Breast epithelium (tissue), 3 donors: ENCODE measurements at regions not wholly inside any gene's neighbourhood (a gene's known extent, or its start where the extent isn't known, plus 50 kb on each side); places are given as distances from the start of the nearest gene placed in this dataset.

Source experiments
- POLR2AphosphoS5 ChIP-seq, 3 donors: sonication (generic); formaldehyde crosslinking; IDR thresholded peaks; one replicate each; pipeline ENCODE4 v1.6.1; 2017; ENCODE audit warnings: antibody characterized with exemption in 3 of 3
- TF ChIP-seq, protein P1 (sequence below), 3 donors: fragments of 450-650 bp; IDR thresholded peaks; one replicate each; pipeline ENCODE4 v1.5.1; 2016 to 2017; ENCODE audit warnings: antibody characterized with exemption in 3 of 3, mild to moderate bottlenecking in 3 of 3, moderate library complexity in 3 of 3

- TF ChIP-seq, protein P1, sequence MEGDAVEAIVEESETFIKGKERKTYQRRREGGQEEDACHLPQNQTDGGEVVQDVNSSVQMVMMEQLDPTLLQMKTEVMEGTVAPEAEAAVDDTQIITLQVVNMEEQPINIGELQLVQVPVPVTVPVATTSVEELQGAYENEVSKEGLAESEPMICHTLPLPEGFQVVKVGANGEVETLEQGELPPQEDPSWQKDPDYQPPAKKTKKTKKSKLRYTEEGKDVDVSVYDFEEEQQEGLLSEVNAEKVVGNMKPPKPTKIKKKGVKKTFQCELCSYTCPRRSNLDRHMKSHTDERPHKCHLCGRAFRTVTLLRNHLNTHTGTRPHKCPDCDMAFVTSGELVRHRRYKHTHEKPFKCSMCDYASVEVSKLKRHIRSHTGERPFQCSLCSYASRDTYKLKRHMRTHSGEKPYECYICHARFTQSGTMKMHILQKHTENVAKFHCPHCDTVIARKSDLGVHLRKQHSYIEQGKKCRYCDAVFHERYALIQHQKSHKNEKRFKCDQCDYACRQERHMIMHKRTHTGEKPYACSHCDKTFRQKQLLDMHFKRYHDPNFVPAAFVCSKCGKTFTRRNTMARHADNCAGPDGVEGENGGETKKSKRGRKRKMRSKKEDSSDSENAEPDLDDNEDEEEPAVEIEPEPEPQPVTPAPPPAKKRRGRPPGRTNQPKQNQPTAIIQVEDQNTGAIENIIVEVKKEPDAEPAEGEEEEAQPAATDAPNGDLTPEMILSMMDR (IDR thresholded peaks at IDR 0.05) = no peak
- TF ChIP-seq POLR2AphosphoS5 (IDR thresholded peaks at IDR 0.05) = no peak
Observed at GRCh38 chr6:86407128-86407527, 530.2 kb upstream of the HTR1E start.
